Stimulated activated CD4-positive, alpha-beta T cell treated with anti-CD3 and anti-CD28 coated beads, Interleukin-1b, Interleukin-23, amount 100 ng/mL, for 48 hours (primary cell): ENCODE measurements at regions not wholly inside any gene's neighbourhood (a gene's known extent, or its start where the extent isn't known, plus 50 kb on each side); places are given as distances from the start of the nearest gene placed in this dataset.
A peak's percentile ranks its signal among the peaks of the same experiment; 100 is the strongest.
"Not testable (repeated sequence)": the region's sequence is repeated elsewhere in the genome, so short reads cannot be mapped to it uniquely, and the experiment has no call there.

Source experiments
- DNase-seq: peaks from one replicate; pipeline ENCODE4 v3.0.0-alpha.2; 2020

DNA sequence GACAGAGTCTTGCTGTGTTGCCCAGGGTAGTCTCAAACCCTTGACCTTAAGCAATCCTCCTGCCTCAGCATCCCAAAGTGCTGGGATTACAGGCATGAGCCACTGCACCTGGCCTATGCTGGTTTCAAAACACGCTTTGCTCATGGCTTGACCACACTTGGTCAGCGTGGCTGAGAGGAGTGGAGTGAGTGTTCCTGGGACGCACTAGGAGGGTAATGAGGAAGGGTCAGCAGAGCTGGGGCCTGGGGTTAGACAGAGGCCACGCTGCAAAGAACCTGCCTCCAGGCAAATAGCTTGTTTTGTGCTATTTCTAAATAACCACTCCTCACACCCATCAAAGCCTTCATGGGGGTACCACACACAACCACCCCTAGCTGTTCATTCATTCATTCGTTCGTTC lies 77.9 kb upstream of the TOX2 start:
- DNase-seq = no peak

DNA sequence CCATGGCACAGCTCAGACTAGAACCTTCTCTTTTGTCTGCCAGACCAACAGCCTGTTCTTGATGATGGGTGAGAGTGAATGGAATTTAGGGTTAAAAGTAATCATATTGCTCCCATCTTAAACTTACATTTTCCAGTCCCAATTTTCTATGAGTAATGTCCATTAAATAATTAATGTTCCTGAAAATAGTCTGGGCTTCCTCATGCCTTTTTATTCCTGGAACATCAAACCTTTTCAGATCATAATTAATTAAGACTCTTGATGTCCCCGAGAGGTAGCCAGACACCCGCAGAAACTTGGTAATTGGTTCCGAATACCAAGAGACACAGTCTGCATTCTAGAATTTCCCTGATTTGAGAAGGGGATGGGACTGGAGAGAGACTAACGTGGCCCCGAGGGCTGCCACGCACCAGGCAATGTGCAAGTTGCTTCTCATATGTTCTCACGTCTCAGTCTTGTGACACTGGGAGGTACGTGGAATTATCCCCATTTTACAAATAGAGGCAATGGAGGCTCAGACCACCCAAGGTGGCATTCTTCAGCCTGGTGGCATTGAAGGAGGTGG lies 78.6 kb upstream of the TOX2 start:
- DNase-seq = no peak

DNA sequence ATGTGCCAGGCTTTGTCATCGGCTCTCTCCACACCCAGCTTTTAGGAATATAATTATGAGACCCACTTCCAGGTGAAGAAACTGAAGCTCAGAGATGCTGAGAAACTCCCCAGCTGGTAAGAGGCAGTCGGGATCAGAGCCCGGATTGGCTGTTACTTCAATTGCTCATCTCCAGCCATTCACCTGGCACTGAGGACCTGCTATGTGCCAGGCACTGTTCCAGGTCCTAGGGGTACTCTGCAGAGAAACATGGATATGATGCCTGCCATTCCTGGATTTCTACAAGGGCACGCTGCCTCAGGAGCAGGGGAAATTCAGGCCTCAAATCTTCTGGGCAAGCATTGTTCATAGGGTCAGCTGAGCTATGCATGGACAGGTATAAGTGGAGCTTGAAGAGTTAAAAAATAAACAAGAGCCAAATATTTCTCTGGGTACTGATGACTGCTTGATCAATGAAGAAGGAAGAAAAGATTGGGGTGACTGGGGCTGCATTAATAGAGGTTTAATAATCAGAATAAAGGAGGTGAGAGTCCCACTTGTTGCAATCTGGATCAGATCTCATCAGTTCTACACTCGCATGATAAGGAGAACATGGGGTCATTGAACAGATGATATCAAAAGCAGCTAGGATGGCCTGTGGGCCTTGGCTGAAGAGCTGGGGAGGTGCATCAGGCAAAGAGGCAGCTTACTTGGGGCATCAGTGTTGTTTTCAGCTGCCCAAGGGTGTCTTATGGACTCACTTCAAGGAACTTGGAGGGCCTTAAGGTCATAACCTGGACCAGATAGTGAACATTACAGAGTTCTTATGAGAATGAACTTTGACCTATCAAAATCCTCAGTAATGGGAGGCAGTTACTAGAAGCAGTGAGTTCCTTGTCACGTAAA lies 80.9 kb upstream of the TOX2 start:
- DNase-seq = no peak

DNA sequence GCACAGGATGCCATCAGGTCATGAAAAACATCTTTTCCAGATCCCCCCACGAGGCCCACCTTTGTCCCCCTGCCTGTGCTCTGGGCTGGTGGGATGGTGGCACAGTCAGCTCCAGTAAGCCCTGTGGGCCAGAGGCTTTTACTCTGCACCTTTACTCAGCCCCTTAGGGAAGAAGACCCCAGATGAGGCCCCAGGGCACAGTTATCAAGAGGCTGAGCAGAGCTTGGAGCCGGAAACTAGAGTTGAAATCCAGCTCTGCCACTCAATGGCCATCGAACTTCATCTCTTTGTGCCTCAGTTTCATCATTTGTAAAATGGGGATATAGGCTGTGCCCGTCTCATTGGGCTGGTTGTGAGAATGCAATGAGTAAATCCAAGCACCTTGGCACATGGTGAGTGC lies 81.7 kb upstream of the TOX2 start:
- no peak for DNase-seq

- no peak for DNase-seq
Observed at GRCh38 chr20:43832096-43832816, 82.4 kb upstream of the TOX2 start.

GRCh38 chr20:43831481-43832065 lies 83.1 kb upstream of the TOX2 start:
- no peak for DNase-seq

DNA sequence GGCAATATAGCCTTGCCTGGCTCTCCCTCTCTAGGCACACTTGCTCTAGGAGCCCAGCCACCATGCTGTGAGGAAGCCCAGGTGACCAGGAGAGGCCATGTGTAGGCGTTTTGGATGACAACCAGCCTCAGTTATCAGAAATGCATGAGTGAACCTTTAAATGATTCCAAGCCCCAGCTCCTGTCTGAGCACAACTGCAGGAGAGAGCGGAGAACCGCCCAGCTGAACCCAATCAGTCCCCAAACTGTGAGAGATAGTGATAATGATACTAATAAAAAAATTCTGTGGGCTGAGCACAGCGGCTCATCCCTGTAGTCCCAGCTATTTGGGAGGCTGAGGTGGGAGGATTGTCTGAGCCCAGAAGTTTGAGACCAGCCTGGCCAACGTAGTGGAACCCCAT lies 83.8 kb upstream of the TOX2 start:
- no peak for DNase-seq

- DNase-seq = no peak
Observed at GRCh38 chr20:43829951-43830690, 84.5 kb upstream of the TOX2 start.

- DNase-seq = no peak
Observed at GRCh38 chr20:43827940-43828562, 86.6 kb upstream of the TOX2 start.

DNA sequence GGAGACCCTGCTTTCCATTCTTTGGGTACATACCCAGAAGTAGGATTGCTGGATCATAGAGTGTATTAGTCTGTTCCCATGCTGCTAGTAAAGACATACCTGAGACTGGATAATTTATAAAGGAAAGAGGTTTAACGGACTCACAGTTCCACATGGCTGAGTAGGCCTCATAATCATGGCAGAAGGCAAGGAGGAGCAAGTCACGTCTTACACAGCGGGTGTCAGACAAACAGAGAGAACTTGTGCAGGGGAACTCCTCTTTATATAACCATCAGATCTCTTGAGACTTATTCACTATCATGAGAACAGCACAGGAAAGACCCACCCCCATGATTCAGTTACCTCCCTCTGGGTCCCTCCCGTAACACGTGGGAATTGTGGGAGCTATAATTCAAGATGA lies 87.7 kb upstream of the TOX2 start:
- not testable (repeated sequence) for DNase-seq

GRCh38 chr20:43825581-43825980 lies 89.1 kb upstream of the TOX2 start:
- no peak for DNase-seq

DNA sequence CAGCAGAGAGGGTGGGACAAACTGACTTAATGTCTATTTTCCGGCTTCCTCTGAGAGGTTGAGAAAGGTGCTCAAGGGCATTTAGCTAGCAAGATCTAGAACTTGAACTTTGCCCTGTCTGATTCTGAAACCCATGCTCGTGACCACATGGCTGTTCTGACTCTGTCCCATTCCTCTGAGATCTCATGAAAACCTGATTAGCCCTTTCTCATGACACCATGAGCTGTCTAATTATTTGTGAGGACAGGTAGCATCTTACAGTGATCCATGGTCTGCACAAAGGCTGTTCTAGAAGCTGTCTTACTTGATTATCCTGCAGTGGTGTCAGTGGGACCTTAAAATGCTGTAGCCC lies 89.6 kb upstream of the TOX2 start:
- DNase-seq = no peak

- no peak for DNase-seq
Observed at GRCh38 chr20:43824309-43825050, 90.2 kb upstream of the TOX2 start.

DNA sequence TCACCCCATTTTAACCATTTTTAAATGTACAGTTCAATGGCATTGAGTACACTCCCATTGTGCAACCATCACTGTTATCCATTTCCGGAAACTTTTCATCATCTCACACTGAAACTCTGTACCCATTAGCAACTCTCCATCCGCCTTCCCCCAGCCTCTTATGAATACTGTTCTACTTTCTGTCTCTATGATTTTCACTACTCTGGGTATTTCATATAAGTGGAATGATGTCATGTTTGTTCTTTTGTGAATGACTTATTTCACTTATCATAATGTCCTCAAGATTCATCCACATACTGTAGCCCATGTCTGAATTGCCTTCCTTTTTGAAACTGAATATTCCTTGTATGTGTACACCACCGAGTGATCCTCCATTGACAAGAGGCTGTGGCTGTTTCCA lies 92.9 kb upstream of the TOX2 start:
- peak; percentile 40 for DNase-seq

DNA sequence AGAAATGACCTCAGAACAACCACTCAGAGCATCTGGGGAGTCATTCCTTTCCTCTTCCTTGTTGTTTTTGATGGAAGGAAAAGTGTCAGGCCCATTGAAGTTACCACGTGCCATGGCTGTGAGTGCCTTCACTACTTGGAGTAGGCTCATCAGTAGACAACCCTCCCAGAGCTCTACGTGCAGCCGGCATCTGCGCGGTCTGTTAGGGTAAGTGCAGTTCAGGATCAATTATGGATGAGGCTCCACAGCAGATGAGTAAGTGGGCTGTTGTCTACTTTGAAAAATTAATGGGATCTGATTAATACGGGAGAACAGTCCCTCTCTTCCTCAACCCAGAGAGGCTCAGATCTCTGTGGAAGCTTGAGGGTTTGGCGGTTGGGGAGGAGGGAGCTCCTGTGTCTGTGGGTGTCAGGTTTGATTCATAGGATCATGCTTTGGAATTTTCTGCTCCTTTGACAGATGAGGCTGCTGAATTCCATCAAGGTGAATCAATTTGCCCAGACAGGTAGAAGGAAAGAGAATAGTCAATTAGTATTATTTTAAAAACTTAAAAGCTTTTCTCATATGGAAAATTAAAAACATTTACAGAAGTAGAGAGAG lies 93.8 kb upstream of the TOX2 start:
- DNase-seq = no peak

DNA sequence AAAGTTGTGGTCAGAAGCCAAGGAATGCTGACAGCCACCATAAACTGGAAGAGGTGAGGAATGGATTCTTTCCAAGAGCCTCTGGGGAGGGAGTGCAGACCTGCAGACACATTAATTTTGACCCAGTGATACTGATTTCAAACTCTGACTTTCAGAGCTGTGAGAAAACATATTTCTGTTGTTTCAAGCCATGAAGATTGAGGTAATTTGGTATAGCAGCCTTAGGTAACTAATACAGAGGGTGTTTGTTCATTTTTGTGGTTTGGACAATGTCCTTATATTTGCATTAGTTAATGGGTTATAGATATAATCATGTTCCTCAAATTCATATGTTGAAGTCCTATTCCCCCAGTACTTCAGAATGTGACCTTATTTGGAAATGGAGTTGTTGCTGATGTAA lies 85.4 kb upstream of the GTSF1L start:
- DNase-seq = no peak

DNA sequence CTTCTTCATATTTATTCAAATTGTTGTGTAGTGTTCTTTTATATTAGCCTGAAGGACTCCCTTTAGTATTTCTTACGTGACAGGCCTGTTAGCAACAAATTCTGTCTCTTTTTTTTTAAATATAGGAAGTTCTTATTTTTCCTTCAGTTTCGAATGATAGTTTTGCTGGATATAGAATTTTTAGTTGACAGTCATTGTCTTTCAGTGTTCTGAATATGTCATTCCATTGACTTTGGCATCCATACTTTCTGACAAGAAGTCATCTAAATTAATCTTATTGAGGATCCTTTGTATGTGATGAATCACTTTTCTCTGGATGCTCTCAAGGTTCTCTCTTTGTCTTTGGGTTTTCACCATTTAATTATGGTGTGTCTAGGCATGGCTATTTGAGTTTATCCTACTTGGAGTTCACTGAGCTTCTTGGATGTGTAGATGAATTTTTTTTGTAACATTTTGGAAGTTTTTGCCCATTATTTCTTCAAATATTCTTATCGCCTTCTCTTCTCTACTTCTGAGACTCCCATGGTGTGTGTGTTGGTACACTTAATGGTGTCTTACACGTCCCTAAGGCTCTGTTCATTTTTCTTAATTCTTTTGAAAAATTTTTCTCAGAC lies 82.5 kb upstream of the GTSF1L start:
- DNase-seq = no peak

- no peak for DNase-seq
Observed at GRCh38 chr20:43804781-43805180, 78.0 kb upstream of the GTSF1L start.

GRCh38 chr20:43803276-43803675 lies 76.5 kb upstream of the GTSF1L start:
- DNase-seq = no peak

DNA sequence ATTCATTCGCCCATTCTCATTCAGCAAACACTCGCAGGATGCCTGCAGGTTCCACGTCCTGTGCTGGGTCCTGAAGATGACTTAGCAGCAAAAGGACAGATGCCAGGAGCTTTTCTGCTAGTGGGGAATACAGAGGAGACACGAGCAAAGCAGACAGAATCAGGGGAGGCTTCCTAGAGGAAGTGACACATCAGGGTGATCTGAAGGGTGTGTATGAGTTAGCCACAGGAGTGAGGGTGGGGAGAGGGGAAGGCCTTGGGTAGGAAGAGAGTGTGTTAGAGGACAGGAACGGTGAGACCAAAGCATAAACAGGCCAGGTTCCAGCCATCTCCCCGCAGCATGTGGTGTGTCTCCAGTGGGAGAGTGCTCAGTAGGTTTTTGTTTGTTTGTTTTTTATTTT lies 73.4 kb upstream of the GTSF1L start:
- DNase-seq = no peak

GRCh38 chr20:43799741-43800140 lies 72.9 kb upstream of the GTSF1L start:
- DNase-seq = no peak
